ENCODE measurements at regions not wholly inside any gene's neighbourhood (a gene's known extent, or its start where the extent isn't known, plus 50 kb on each side); places are given as distances from the start of the nearest gene placed in this dataset.

DNA sequence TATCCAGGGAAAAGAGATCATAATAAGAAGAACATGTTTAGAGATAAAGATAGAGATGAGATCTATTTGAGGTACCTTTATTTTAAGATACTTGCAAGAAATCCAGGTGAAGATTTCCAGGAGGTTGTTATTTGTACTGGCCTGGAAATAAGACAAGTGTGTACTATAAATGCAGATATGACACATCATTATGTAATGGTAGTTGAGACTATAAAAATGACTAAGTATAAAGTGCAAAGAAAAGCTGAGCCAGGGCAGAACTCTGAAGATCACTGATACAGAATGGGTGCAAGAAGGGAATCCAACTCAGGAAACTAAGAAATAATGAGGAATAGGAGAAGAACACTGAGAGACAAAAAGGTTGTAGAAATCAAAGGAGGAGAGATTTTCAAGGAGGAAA, 378.2 kb upstream of the PBX1 start:
- TF ChIP-seq CTCF (IDR thresholded peaks at IDR 0.05; ENCODE audit: insufficient read depth, low read depth, low read length) (no peak), EZH2 (IDR thresholded peaks at IDR 0.05; ENCODE audit: insufficient read depth, low read length) (no peak)

All from astrocyte (in vitro differentiated cells and primary cell).